ES-I3 (cell line): ENCODE measurements at regions not wholly inside any gene's neighbourhood (a gene's known extent, or its start where the extent isn't known, plus 50 kb on each side); places are given as distances from the start of the nearest gene placed in this dataset.

Experiments used
- H3K36me3 ChIP-seq: 2 replicates; pipeline ENCODE4 v1.6.1; 2013; ENCODE audit warnings: mild to moderate bottlenecking, low read length, control low read depth, moderate library complexity; ENCODE audit not compliant: insufficient read depth
- H3K4me1 ChIP-seq: 2 replicates; pipeline ENCODE4 v1.6.1; 2013; ENCODE audit warnings: mild to moderate bottlenecking, control low read depth, low read length; ENCODE audit not compliant: insufficient read depth
- H3K9ac ChIP-seq: 2 replicates; pipeline ENCODE4 v1.6.1; 2013; ENCODE audit warnings: low read depth, mild to moderate bottlenecking, low read length, moderate library complexity
- H3K9me3 ChIP-seq: 2 replicates; pipeline ENCODE4 v1.6.1; 2013; ENCODE audit warnings: mild to moderate bottlenecking, low read length, moderate library complexity; ENCODE audit not compliant: control insufficient read depth, insufficient read depth

GRCh38 chr3:177469216-177469615 is 271.9 kb upstream of the TBL1XR1 start:
- Histone ChIP-seq H3K9ac (no peak overlapping the region), H3K4me1 (no peaks in the 10 kb centered on the region; the same call in 1 of the 2 replicates), H3K9me3 (no peaks in the 10 kb centered on the region), H3K36me3 (no peaks in the 10 kb centered on the region)

GRCh38 chr3:177470197-177470941 is 273.1 kb upstream of the TBL1XR1 start:
- H3K9me3 ChIP-seq = no peaks in the 10 kb centered on the region
- no peak overlapping the region for H3K9ac ChIP-seq
- H3K4me1 ChIP-seq = no peaks in the 10 kb centered on the region; the same call in 1 of the 2 replicates
- no peaks in the 10 kb centered on the region for H3K36me3 ChIP-seq

- no peaks in the 10 kb centered on the region for H3K9me3 ChIP-seq
- no peaks in the 10 kb centered on the region; the same call in 1 of the 2 replicates for H3K4me1 ChIP-seq
- H3K36me3 ChIP-seq = no peaks in the 10 kb centered on the region
- no peak overlapping the region for H3K9ac ChIP-seq
Observed at GRCh38 chr3:177471733-177472480, 274.6 kb upstream of the TBL1XR1 start.

- Histone ChIP-seq H3K9me3 (no peaks in the 10 kb centered on the region), H3K9ac (no peak overlapping the region), H3K4me1 (no peaks in the 10 kb centered on the region; the same call in 1 of the 2 replicates), H3K36me3 (no peaks in the 10 kb centered on the region)
Observed at GRCh38 chr3:177473184-177473583, 275.9 kb upstream of the TBL1XR1 start.

- Histone ChIP-seq H3K9me3 (no peaks in the 10 kb centered on the region), H3K9ac (no peak overlapping the region), H3K36me3 (no peaks in the 10 kb centered on the region), H3K4me1 (peaks cover 5% of the 10 kb centered on the region; the same call in 1 of the 2 replicates)
Observed at GRCh38 chr3:177473903-177474302, 276.6 kb upstream of the TBL1XR1 start.

- Histone ChIP-seq H3K36me3 (no peaks in the 10 kb centered on the region), H3K9ac (no peak overlapping the region), H3K4me1 (peaks cover 5% of the 10 kb centered on the region; the same call in 1 of the 2 replicates), H3K9me3 (no peaks in the 10 kb centered on the region)
Observed at GRCh38 chr3:177474652-177475355, 277.5 kb upstream of the TBL1XR1 start.

- no peak overlapping the region for H3K9ac ChIP-seq
- no peaks in the 10 kb centered on the region for H3K36me3 ChIP-seq
- H3K9me3 ChIP-seq = no peaks in the 10 kb centered on the region
- peaks cover 5% of the 10 kb centered on the region; the same call in 1 of the 2 replicates for H3K4me1 ChIP-seq
Observed at GRCh38 chr3:177475356-177475665, 278.0 kb upstream of the TBL1XR1 start.

GRCh38 chr3:177476495-177476894 is 279.2 kb upstream of the TBL1XR1 start:
- no peak overlapping the region for H3K9ac ChIP-seq

GRCh38 chr3:177476921-177477435 is 279.7 kb upstream of the TBL1XR1 start:
- no peak overlapping the region for H3K9ac ChIP-seq
- no peaks in the 10 kb centered on the region for H3K9me3 ChIP-seq
- no peaks in the 10 kb centered on the region for H3K36me3 ChIP-seq
- H3K4me1 ChIP-seq = peaks cover 5% of the 10 kb centered on the region; the same call in 1 of the 2 replicates

More at GRCh38 chr3:177476495-177476894, 279.2 kb upstream of the TBL1XR1 start:
- H3K36me3 ChIP-seq = no peaks in the 10 kb centered on the region
- no peaks in the 10 kb centered on the region for H3K9me3 ChIP-seq
- H3K4me1 ChIP-seq = peaks cover 5% of the 10 kb centered on the region; the same call in 1 of the 2 replicates

- no peaks in the 10 kb centered on the region for H3K36me3 ChIP-seq
- peaks cover 6% of the 10 kb centered on the region; the same call in 1 of the 2 replicates for H3K4me1 ChIP-seq
- no peak overlapping the region for H3K9ac ChIP-seq
- no peaks in the 10 kb centered on the region for H3K9me3 ChIP-seq
Observed at GRCh38 chr3:177478170-177478867, 281.0 kb upstream of the TBL1XR1 start.

- Histone ChIP-seq H3K9ac (no peak overlapping the region), H3K36me3 (no peaks in the 10 kb centered on the region), H3K4me1 (peaks cover 12% of the 10 kb centered on the region; the same call in 1 of the 2 replicates), H3K9me3 (no peaks in the 10 kb centered on the region)
Observed at GRCh38 chr3:177479630-177480029, 282.3 kb upstream of the TBL1XR1 start.

- H3K36me3 ChIP-seq = no peaks in the 10 kb centered on the region
- no peaks in the 10 kb centered on the region for H3K9me3 ChIP-seq
- peaks cover 12% of the 10 kb centered on the region; the same call in 1 of the 2 replicates for H3K4me1 ChIP-seq
- H3K9ac ChIP-seq = no peak overlapping the region
Observed at GRCh38 chr3:177481329-177481728, 284.0 kb upstream of the TBL1XR1 start.

GRCh38 chr3:177482048-177482691 is 284.9 kb upstream of the TBL1XR1 start:
- no peak overlapping the region for H3K9ac ChIP-seq
- no peaks in the 10 kb centered on the region for H3K9me3 ChIP-seq
- H3K36me3 ChIP-seq = no peaks in the 10 kb centered on the region
- H3K4me1 ChIP-seq = peaks cover 12% of the 10 kb centered on the region; the same call in 1 of the 2 replicates
